Activated CD4-positive, CD25-positive, alpha-beta regulatory T cell (primary cell): ENCODE measurements at regions not wholly inside any gene's neighbourhood (a gene's known extent, or its start where the extent isn't known, plus 50 kb on each side); places are given as distances from the start of the nearest gene placed in this dataset.

Experiments used
- DNase-seq, 4 experiments: peaks; one replicate each; lab custom pipeline; 2025; lab: John Stamatoyannopoulos, UW

- no peak for DNase-seq
These were observed 204.7 kb upstream of the CTNNB1 start for GRCh38 chr3:40994611-40995010.

- DNase-seq = no peak
These were observed 204.0 kb upstream of the CTNNB1 start for GRCh38 chr3:40995271-40995670.

GRCh38 chr3:40996382-40996781 lies 202.9 kb upstream of the CTNNB1 start:
- DNase-seq = no peak

GRCh38 chr3:40996827-40997710 lies 202.2 kb upstream of the CTNNB1 start:
- DNase-seq = no peak

GRCh38 chr3:40997711-40998519 lies 201.4 kb upstream of the CTNNB1 start:
- no peak for DNase-seq

- DNase-seq = no peak
These were observed 199.6 kb upstream of the CTNNB1 start for GRCh38 chr3:40999682-41000081.

GRCh38 chr3:41000471-41000870 lies 198.8 kb upstream of the CTNNB1 start:
- DNase-seq = no peak

- DNase-seq = no peak
These were observed 197.7 kb upstream of the CTNNB1 start for GRCh38 chr3:41001556-41001955.

GRCh38 chr3:41002104-41002503 lies 197.2 kb upstream of the CTNNB1 start:
- no peak for DNase-seq

GRCh38 chr3:41007399-41007798 lies 191.9 kb upstream of the CTNNB1 start:
- DNase-seq = no peak

GRCh38 chr3:41011854-41012253 lies 187.5 kb upstream of the CTNNB1 start:
- no peak for DNase-seq

- DNase-seq = no peak
These were observed 180.4 kb upstream of the CTNNB1 start for GRCh38 chr3:41018855-41019254.

- no peak for DNase-seq
These were observed 175.1 kb upstream of the CTNNB1 start for GRCh38 chr3:41024031-41024836.

GRCh38 chr3:41026394-41027177 lies 172.7 kb upstream of the CTNNB1 start:
- no peak for DNase-seq

GRCh38 chr3:41029356-41029755 lies 169.9 kb upstream of the CTNNB1 start:
- no peak for DNase-seq

- DNase-seq = no peak
These were observed 169.1 kb upstream of the CTNNB1 start for GRCh38 chr3:41030220-41030619.

GRCh38 chr3:41031401-41031800 lies 167.9 kb upstream of the CTNNB1 start:
- no peak for DNase-seq

- DNase-seq = no peak
These were observed 165.3 kb upstream of the CTNNB1 start for GRCh38 chr3:41033956-41034519.

- DNase-seq = no peak
These were observed 163.8 kb upstream of the CTNNB1 start for GRCh38 chr3:41035456-41036022.

GRCh38 chr3:41037651-41038334 lies 161.5 kb upstream of the CTNNB1 start:
- no peak for DNase-seq
